ENCODE measurements at regions not wholly inside any gene's neighbourhood (a gene's known extent, or its start where the extent isn't known, plus 50 kb on each side); places are given as distances from the start of the nearest gene placed in this dataset.

- Histone ChIP-seq H4K20me1 (ENCODE audit: insufficient read depth, low read length) (peaks cover 11% of the 10 kb centered on the region), H3K4me1 (ENCODE audit: insufficient read depth, low read length) (no peaks in the 10 kb centered on the region), H3K79me2 (ENCODE audit: insufficient read depth, low read length) (no peaks in the 10 kb centered on the region), H3K9ac (ENCODE audit: low read length) (no peak overlapping the region), H3K9me3 (ENCODE audit: insufficient read depth, low read depth, low read length) (peaks cover 100% of the 10 kb centered on the region), H3K27ac (ENCODE audit: low read depth, low read length) (no peak overlapping the region), H3K4me2 (ENCODE audit: low read length) (no peak overlapping the region), H3K27me3 (ENCODE audit: insufficient read depth, low read length) (no peaks in the 10 kb centered on the region), H2AFZ (ENCODE audit: low read depth, low read length) (no peak overlapping the region), H3K4me3 (ENCODE audit: insufficient read depth, low read depth, low read length) (no peak overlapping the region), H3K36me3 (ENCODE audit: insufficient read depth, low read length) (peaks cover 40% of the 10 kb centered on the region)
- Mint-ChIP-seq H3K4me3 (ENCODE audit: unreplicated experiment) (no peak overlapping the region), H3K36me3 (ENCODE audit: low read depth, unreplicated experiment) (peaks cover 99% of the 10 kb centered on the region), H3K9me3 (ENCODE audit: unreplicated experiment) (peaks cover 100% of the 10 kb centered on the region), H3K27ac (ENCODE audit: unreplicated experiment) (no peak overlapping the region), H3K27me3 (ENCODE audit: low read depth, unreplicated experiment) (no peaks in the 10 kb centered on the region), H3K4me1 (ENCODE audit: low read depth, unreplicated experiment) (no peaks in the 10 kb centered on the region)
- no peak for DNase-seq (ENCODE audit: low read depth)
- TF ChIP-seq, protein P1, sequence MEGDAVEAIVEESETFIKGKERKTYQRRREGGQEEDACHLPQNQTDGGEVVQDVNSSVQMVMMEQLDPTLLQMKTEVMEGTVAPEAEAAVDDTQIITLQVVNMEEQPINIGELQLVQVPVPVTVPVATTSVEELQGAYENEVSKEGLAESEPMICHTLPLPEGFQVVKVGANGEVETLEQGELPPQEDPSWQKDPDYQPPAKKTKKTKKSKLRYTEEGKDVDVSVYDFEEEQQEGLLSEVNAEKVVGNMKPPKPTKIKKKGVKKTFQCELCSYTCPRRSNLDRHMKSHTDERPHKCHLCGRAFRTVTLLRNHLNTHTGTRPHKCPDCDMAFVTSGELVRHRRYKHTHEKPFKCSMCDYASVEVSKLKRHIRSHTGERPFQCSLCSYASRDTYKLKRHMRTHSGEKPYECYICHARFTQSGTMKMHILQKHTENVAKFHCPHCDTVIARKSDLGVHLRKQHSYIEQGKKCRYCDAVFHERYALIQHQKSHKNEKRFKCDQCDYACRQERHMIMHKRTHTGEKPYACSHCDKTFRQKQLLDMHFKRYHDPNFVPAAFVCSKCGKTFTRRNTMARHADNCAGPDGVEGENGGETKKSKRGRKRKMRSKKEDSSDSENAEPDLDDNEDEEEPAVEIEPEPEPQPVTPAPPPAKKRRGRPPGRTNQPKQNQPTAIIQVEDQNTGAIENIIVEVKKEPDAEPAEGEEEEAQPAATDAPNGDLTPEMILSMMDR (IDR thresholded peaks at IDR 0.05; ENCODE audit: insufficient read depth, low read depth, low read length): no peak
- TF ChIP-seq EZH2 (IDR thresholded peaks at IDR 0.05; ENCODE audit: insufficient read depth, low read length): no peak
- FAIRE-seq: no peak
Observed at GRCh38 chr15:25067725-25068309, 113.0 kb downstream of the SNRPN start.

DNA sequence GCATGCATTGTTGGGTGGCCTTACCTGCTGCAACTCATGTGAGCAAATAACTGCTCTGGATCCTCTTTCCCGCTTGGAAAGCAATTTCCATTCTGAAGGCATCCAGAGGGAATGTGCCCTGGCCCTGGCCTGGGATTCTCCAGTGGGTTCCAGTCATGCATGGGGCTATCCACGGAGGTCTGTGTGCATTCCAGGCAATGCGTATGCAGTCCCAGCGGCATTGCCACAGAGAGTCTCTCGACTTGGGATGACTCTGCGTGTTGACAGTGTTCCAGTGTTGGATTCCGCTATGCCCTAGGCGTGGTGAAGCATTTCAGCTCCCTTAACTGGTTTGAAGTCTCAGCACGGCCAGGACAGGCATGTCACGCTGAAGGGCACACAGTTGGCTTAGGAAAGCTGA lies 113.9 kb downstream of the SNRPN start:
- Histone ChIP-seq H3K4me1 (ENCODE audit: insufficient read depth, low read length) (no peaks in the 10 kb centered on the region), H3K27me3 (ENCODE audit: insufficient read depth, low read length) (no peaks in the 10 kb centered on the region), H3K9ac (ENCODE audit: low read length) (no peak overlapping the region), H3K4me3 (ENCODE audit: insufficient read depth, low read depth, low read length) (no peak overlapping the region), H3K4me2 (ENCODE audit: low read length) (no peak overlapping the region), H4K20me1 (ENCODE audit: insufficient read depth, low read length) (peaks cover 7% of the 10 kb centered on the region), H2AFZ (ENCODE audit: low read depth, low read length) (no peak overlapping the region), H3K27ac (ENCODE audit: low read depth, low read length) (no peak overlapping the region), H3K36me3 (ENCODE audit: insufficient read depth, low read length) (peaks cover 43% of the 10 kb centered on the region), H3K79me2 (ENCODE audit: insufficient read depth, low read length) (no peaks in the 10 kb centered on the region), H3K9me3 (ENCODE audit: insufficient read depth, low read depth, low read length) (peaks cover 99% of the 10 kb centered on the region)
- TF ChIP-seq, protein P1 (IDR thresholded peaks at IDR 0.05; ENCODE audit: insufficient read depth, low read depth, low read length): no peak
- TF ChIP-seq EZH2 (IDR thresholded peaks at IDR 0.05; ENCODE audit: insufficient read depth, low read length): no peak
- H3K9me3 Mint-ChIP-seq (ENCODE audit: unreplicated experiment): peaks cover 100% of the 10 kb centered on the region
- DNase-seq (ENCODE audit: low read depth) (no peak), FAIRE-seq (no peak)
- no peaks in the 10 kb centered on the region for H3K27me3 Mint-ChIP-seq (ENCODE audit: low read depth, unreplicated experiment)
- H3K4me1 Mint-ChIP-seq (ENCODE audit: low read depth, unreplicated experiment): no peaks in the 10 kb centered on the region
- H3K36me3 Mint-ChIP-seq (ENCODE audit: low read depth, unreplicated experiment): peaks cover 99% of the 10 kb centered on the region
- no peak overlapping the region for H3K4me3 Mint-ChIP-seq (ENCODE audit: unreplicated experiment)
- H3K27ac Mint-ChIP-seq (ENCODE audit: unreplicated experiment): no peak overlapping the region

- peaks cover 49% of the 10 kb centered on the region for H3K36me3 ChIP-seq (ENCODE audit: insufficient read depth, low read length)
- TF ChIP-seq EZH2 (IDR thresholded peaks at IDR 0.05; ENCODE audit: insufficient read depth, low read length): no peak
- TF ChIP-seq, protein P1 (IDR thresholded peaks at IDR 0.05; ENCODE audit: insufficient read depth, low read depth, low read length): no peak
- H3K4me3 Mint-ChIP-seq (ENCODE audit: unreplicated experiment): no peak overlapping the region
Observed at GRCh38 chr15:25070353-25070963, 115.7 kb downstream of the SNRPN start.

More at GRCh38 chr15:25070353-25070963, 115.7 kb downstream of the SNRPN start:
- H3K9ac ChIP-seq (ENCODE audit: low read length): no peak overlapping the region
- Mint-ChIP-seq H3K27me3 (ENCODE audit: low read depth, unreplicated experiment) (no peaks in the 10 kb centered on the region), H3K36me3 (ENCODE audit: low read depth, unreplicated experiment) (peaks cover 92% of the 10 kb centered on the region), H3K9me3 (ENCODE audit: unreplicated experiment) (peaks cover 100% of the 10 kb centered on the region), H3K27ac (ENCODE audit: unreplicated experiment) (no peak overlapping the region), H3K4me1 (ENCODE audit: low read depth, unreplicated experiment) (no peaks in the 10 kb centered on the region)
- no peaks in the 10 kb centered on the region for H3K4me1 ChIP-seq (ENCODE audit: insufficient read depth, low read length)
- H3K27ac ChIP-seq (ENCODE audit: low read depth, low read length): no peak overlapping the region
- H3K4me2 ChIP-seq (ENCODE audit: low read length): no peak overlapping the region
- FAIRE-seq: no peak
- H4K20me1 ChIP-seq (ENCODE audit: insufficient read depth, low read length): peaks cover 4% of the 10 kb centered on the region
- H3K79me2 ChIP-seq (ENCODE audit: insufficient read depth, low read length): no peaks in the 10 kb centered on the region
- DNase-seq (ENCODE audit: low read depth): no peak
- no peak overlapping the region for H2AFZ ChIP-seq (ENCODE audit: low read depth, low read length)
- H3K27me3 ChIP-seq (ENCODE audit: insufficient read depth, low read length): no peaks in the 10 kb centered on the region
- H3K4me3 ChIP-seq (ENCODE audit: insufficient read depth, low read depth, low read length): no peak overlapping the region
- peaks cover 98% of the 10 kb centered on the region for H3K9me3 ChIP-seq (ENCODE audit: insufficient read depth, low read depth, low read length)

All from astrocyte (in vitro differentiated cells and primary cell).